IMR-90 (cell line): ENCODE measurements at regions not wholly inside any gene's neighbourhood (a gene's known extent, or its start where the extent isn't known, plus 50 kb on each side); places are given as distances from the start of the nearest gene placed in this dataset.

Source experiments
- ATAC-seq: fragments of 200-7000 bp; cut with Tn5 transposase; 2 replicates; pipeline ENCODE4 v1.9.1; 2020; ENCODE audit warnings: low read depth, mild to moderate bottlenecking, moderate library complexity
- BruUV-seq: library from RNA; stranded (reverse); fragments of 400-500 nt; replicated peaks from 2 replicates; lab custom pipeline; 2021; lab: Mats Ljungman, UMichigan
- CTCF ChIA-PET: fragments of 300-600 bp; formaldehyde crosslinking; extraction: SDS; loops from one replicate; lab custom pipeline; 2021; ENCODE audit warnings: antibody characterized with exemption; lab: Yijun Ruan, JAX
- POLR2A ChIA-PET: fragments of 300-600 bp; sonication (Branson Sonifier 250); formaldehyde crosslinking; loops from one replicate; lab custom pipeline; 2022; ENCODE audit warnings: antibody characterized with exemption; ENCODE audit not compliant: unreplicated experiment; lab: Charles Lee
- DNase-seq: peaks from one replicate; pipeline ENCODE4 v3.0.0; 2013
- H2AFZ ChIP-seq: replicated peaks from 2 replicates; pipeline ENCODE3; 2013; ENCODE audit warnings: low read length, mild to moderate bottlenecking; ENCODE audit not compliant: poor library complexity
- H2AK5ac ChIP-seq: 2 replicates; pipeline ENCODE4 v1.6.1; 2013; ENCODE audit warnings: low read depth, low read length, inconsistent platforms
- H2AK9ac ChIP-seq: replicated peaks from 2 replicates; pipeline ENCODE3; 2013; ENCODE audit warnings: mild to moderate bottlenecking, low read depth, low read length, moderate library complexity; ENCODE audit not compliant: poor library complexity
- H2BK120ac ChIP-seq: 2 replicates; pipeline ENCODE4 v1.6.1; 2013; ENCODE audit warnings: low read depth, low read length, inconsistent platforms
- H2BK15ac ChIP-seq: 3 replicates; pipeline ENCODE4 v1.6.1; 2013; ENCODE audit warnings: low read depth, low read length, inconsistent platforms
- H2BK20ac ChIP-seq: 2 replicates; pipeline ENCODE4 v1.6.1; 2013; ENCODE audit warnings: low read depth, mild to moderate bottlenecking, inconsistent platforms, low read length, moderate library complexity
- H2BK5ac ChIP-seq: 2 replicates; pipeline ENCODE4 v1.6.1; 2013; ENCODE audit warnings: mild to moderate bottlenecking, low read depth, low read length, inconsistent platforms; ENCODE audit not compliant: poor library complexity, severe bottlenecking
- H3K14ac ChIP-seq: replicated peaks from 2 replicates; pipeline ENCODE4 v1.6.1; 2013; ENCODE audit warnings: low read depth, low read length, inconsistent platforms
- H3K18ac ChIP-seq: 2 replicates; pipeline ENCODE4 v1.6.1; 2013; ENCODE audit warnings: low read depth, low read length, control low read depth
- H3K23ac ChIP-seq: 2 replicates; pipeline ENCODE4 v1.6.1; 2013; ENCODE audit warnings: low read depth, low read length, inconsistent platforms
- H3K27ac ChIP-seq: 2 replicates; pipeline ENCODE4 v1.5.1; 2013; ENCODE audit warnings: mild to moderate bottlenecking, control low read depth, low read length; ENCODE audit not compliant: insufficient read depth
- H3K27me3 ChIP-seq: 2 replicates; pipeline ENCODE4 v1.6.1; 2013; ENCODE audit warnings: low read length; ENCODE audit not compliant: control insufficient read depth, insufficient read depth
- H3K36me3 ChIP-seq: 2 replicates; pipeline ENCODE4 v1.6.1; 2013; ENCODE audit warnings: low read length, mixed read lengths; ENCODE audit not compliant: control insufficient read depth, insufficient read depth
- H3K4ac ChIP-seq: 2 replicates; pipeline ENCODE4 v1.6.1; 2013; ENCODE audit warnings: low read depth, low read length, inconsistent platforms
- H3K4me1 ChIP-seq: 2 replicates; pipeline ENCODE4 v1.6.1; 2013; ENCODE audit warnings: low read length, mixed read lengths; ENCODE audit not compliant: control insufficient read depth, insufficient read depth
- H3K4me2 ChIP-seq: 2 replicates; pipeline ENCODE4 v1.6.1; 2013; ENCODE audit warnings: low read depth, mild to moderate bottlenecking, control low read depth, low read length, moderate library complexity
- H3K4me3 ChIP-seq: 2 replicates; pipeline ENCODE4 v1.5.1; 2013; ENCODE audit warnings: low read depth, mild to moderate bottlenecking, control low read depth, low read length, moderate library complexity; ENCODE audit not compliant: insufficient read depth
- H3K56ac ChIP-seq: 2 replicates; pipeline ENCODE4 v1.6.1; 2013; ENCODE audit warnings: low read length, inconsistent platforms; ENCODE audit not compliant: insufficient read depth; ENCODE audit errors: extremely low read depth
- H3K79me1 ChIP-seq, 2 experiments: 2 replicates each; pipeline ENCODE4 v1.6.1; 2013; ENCODE audit warnings: low read length in 2 of 2, inconsistent platforms in 1 of 2, low read depth in 1 of 2
- H3K9ac ChIP-seq: 2 replicates; pipeline ENCODE4 v1.6.1; 2013; ENCODE audit warnings: low read depth, low read length, control low read depth
- H3K9me1 ChIP-seq: 2 replicates; pipeline ENCODE4 v1.6.1; 2013; ENCODE audit warnings: low read length, inconsistent platforms; ENCODE audit not compliant: insufficient read depth
- H3K9me3 ChIP-seq: 2 replicates; pipeline ENCODE4 v1.6.1; 2013; ENCODE audit warnings: low read length; ENCODE audit not compliant: control insufficient read depth, insufficient read depth
- H4K20me1 ChIP-seq: 2 replicates; pipeline ENCODE4 v1.6.1; 2013; ENCODE audit warnings: low read length, inconsistent platforms; ENCODE audit not compliant: insufficient read depth
- H4K5ac ChIP-seq: 2 replicates; pipeline ENCODE4 v1.6.1; 2013; ENCODE audit warnings: mild to moderate bottlenecking, low read depth, low read length, control low read depth
- H4K8ac ChIP-seq, 2 experiments: 2 replicates each; pipeline ENCODE4 v1.6.1; 2013; ENCODE audit warnings: low read depth in 2 of 2, low read length in 2 of 2, control low read depth in 1 of 2, inconsistent platforms in 1 of 2
- H4K91ac ChIP-seq: 2 replicates; pipeline ENCODE4 v1.6.1; 2013; ENCODE audit warnings: low read depth, low read length, inconsistent platforms; ENCODE audit not compliant: insufficient read depth
- BHLHE40 ChIP-seq: fragments of 150-350 bp; IDR thresholded peaks from 2 replicates; pipeline ENCODE4 v1.6.1; 2016; ENCODE audit warnings: mild to moderate bottlenecking, low read depth, low read length
- CHD1 ChIP-seq: IDR thresholded peaks from 2 replicates; pipeline ENCODE4 v1.6.1; 2012; ENCODE audit warnings: low read depth, low read length, improper control_type of control experiment
- ELK1 ChIP-seq: fragments of 150-350 bp; IDR thresholded peaks from 2 replicates; pipeline ENCODE4 v1.6.1; 2016; ENCODE audit warnings: low read depth, mild to moderate bottlenecking, low read length, moderate library complexity, borderline replicate concordance
- FOS ChIP-seq: fragments of 150-350 bp; IDR thresholded peaks from 2 replicates; pipeline ENCODE4 v1.6.1; 2016; ENCODE audit warnings: low read depth, low read length
- MAFK ChIP-seq: IDR thresholded peaks from 2 replicates; pipeline ENCODE4 v1.6.1; 2012; ENCODE audit warnings: low read depth, low read length, improper control_type of control experiment
- MAZ ChIP-seq: IDR thresholded peaks from 2 replicates; pipeline ENCODE4 v1.6.1; 2012; ENCODE audit warnings: low read depth, mild to moderate bottlenecking, low read length, improper control_type of control experiment, moderate library complexity, borderline replicate concordance
- MXI1 ChIP-seq: IDR thresholded peaks from 2 replicates; pipeline ENCODE4 v1.6.1; 2012; ENCODE audit warnings: low read depth, mild to moderate bottlenecking, low read length, moderate library complexity, borderline replicate concordance
- RCOR1 ChIP-seq: IDR thresholded peaks from 2 replicates; pipeline ENCODE4 v1.6.1; 2012; ENCODE audit warnings: mild to moderate bottlenecking, low read length, improper control_type of control experiment; ENCODE audit not compliant: insufficient replicate concordance
- RFX5 ChIP-seq: IDR thresholded peaks from 2 replicates; pipeline ENCODE4 v1.8.0; 2012; ENCODE audit warnings: low read depth, mild to moderate bottlenecking, low read length, moderate library complexity
- SMC3 ChIP-seq: fragments of 150-350 bp; IDR thresholded peaks from 2 replicates; pipeline ENCODE4 v1.6.1; 2016; ENCODE audit warnings: low read depth, mild to moderate bottlenecking, antibody characterized with exemption, low read length, moderate library complexity
- WGBS, 2 experiments: methylation state at CpG; one replicate each; pipeline versions ENCODE4 v1.1.5 to v1.1.7; 2013; ENCODE audit warnings: missing lambda C conversion rate in 2 of 2; ENCODE audit not compliant: insufficient read length in 1 of 2; ENCODE audit errors: extremely low coverage in 2 of 2; 5-methylcytosine and 5-hydroxymethylcytosine counted together
- dilution Hi-C: fragments of 300-500 bp; cut with HindIII; formaldehyde crosslinking; loops from one replicate; pipeline ENCODE4 v1.14.3; 2018; ENCODE audit warnings: low sequenced_read_pairs; ENCODE audit not compliant: unreplicated experiment
- in situ Hi-C: fragments of 300-500 bp; cut with MboI; formaldehyde crosslinking; loops from 3 replicates; pipeline ENCODE4 v1.14.3; 2019; ENCODE audit warnings: low sequenced_read_pairs, inconsistent platforms, mixed read lengths
- intact Hi-C: fragments of 100-400 bp; cut with micrococcal nuclease; formaldehyde crosslinking; loops from 2 replicates; pipeline ENCODE4 v1.10.0; 2022
- TF ChIP-seq, protein P1 (sequence below): conservative IDR thresholded peaks from 2 replicates; pipeline ENCODE4 v1.5.1; 2012; ENCODE audit warnings: mild to moderate bottlenecking, low read depth, low read length, improper control_type of control experiment
- TF ChIP-seq, protein P2 (sequence below): fragments of 150-350 bp; IDR thresholded peaks from 2 replicates; pipeline ENCODE4 v1.6.1; 2017; ENCODE audit warnings: mild to moderate bottlenecking, antibody characterized with exemption, low read length, low read depth

- H3K27me3 ChIP-seq = peaks cover 7% of the 10 kb centered on the region
- H4K20me1 ChIP-seq = no peaks in the 10 kb centered on the region
- intact Hi-C loops = no loop called here
- H2BK5ac ChIP-seq = no peak overlapping the region
- H3K27ac ChIP-seq = no peak overlapping the region
- H2AK9ac ChIP-seq = no peak overlapping the region
- no peaks in the 10 kb centered on the region for H3K79me1 ChIP-seq
- H3K14ac ChIP-seq = no peak overlapping the region
- DNase-seq (no peak), ATAC-seq (no peak)
- ChIA-PET CTCF (no interaction called here), POLR2A (no interaction called here)
- H3K9ac ChIP-seq = no peak overlapping the region
- H2AK5ac ChIP-seq = no peak overlapping the region
- H2AFZ ChIP-seq = no peak overlapping the region
- in situ Hi-C loops = no loop called here
- no peaks in the 10 kb centered on the region for H3K4me1 ChIP-seq
- no peak overlapping the region for H4K91ac ChIP-seq
- H2BK20ac ChIP-seq = no peak overlapping the region
- H3K9me1 ChIP-seq = no peaks in the 10 kb centered on the region
- no peak overlapping the region for H3K23ac ChIP-seq
- no peak overlapping the region for H3K4me2 ChIP-seq
- dilution Hi-C loops = no loop called here
- H3K4me3 ChIP-seq = no peak overlapping the region
- no peak overlapping the region for H4K5ac ChIP-seq
- H3K36me3 ChIP-seq = no peaks in the 10 kb centered on the region
- H4K8ac ChIP-seq = no peak overlapping the region
- H3K18ac ChIP-seq = no peak overlapping the region
- WGBS, 2 experiments = no CpG with 5 or more reads among the region's 1 CpG
- no peak overlapping the region for H3K56ac ChIP-seq
- no peak overlapping the region for H3K4ac ChIP-seq
- H2BK120ac ChIP-seq = no peak overlapping the region
- H3K9me3 ChIP-seq = no peaks in the 10 kb centered on the region
- BruUV-seq = no TSS peak
- TF ChIP-seq SMC3 (no peak), RFX5 (no peak), MAZ (no peak), FOS (no peak), CHD1 (no peak), RCOR1 (no peak), MAFK (no peak), ELK1 (no peak), MXI1 (no peak), BHLHE40 (no peak)
- TF ChIP-seq, protein P1, sequence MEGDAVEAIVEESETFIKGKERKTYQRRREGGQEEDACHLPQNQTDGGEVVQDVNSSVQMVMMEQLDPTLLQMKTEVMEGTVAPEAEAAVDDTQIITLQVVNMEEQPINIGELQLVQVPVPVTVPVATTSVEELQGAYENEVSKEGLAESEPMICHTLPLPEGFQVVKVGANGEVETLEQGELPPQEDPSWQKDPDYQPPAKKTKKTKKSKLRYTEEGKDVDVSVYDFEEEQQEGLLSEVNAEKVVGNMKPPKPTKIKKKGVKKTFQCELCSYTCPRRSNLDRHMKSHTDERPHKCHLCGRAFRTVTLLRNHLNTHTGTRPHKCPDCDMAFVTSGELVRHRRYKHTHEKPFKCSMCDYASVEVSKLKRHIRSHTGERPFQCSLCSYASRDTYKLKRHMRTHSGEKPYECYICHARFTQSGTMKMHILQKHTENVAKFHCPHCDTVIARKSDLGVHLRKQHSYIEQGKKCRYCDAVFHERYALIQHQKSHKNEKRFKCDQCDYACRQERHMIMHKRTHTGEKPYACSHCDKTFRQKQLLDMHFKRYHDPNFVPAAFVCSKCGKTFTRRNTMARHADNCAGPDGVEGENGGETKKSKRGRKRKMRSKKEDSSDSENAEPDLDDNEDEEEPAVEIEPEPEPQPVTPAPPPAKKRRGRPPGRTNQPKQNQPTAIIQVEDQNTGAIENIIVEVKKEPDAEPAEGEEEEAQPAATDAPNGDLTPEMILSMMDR = no peak
- TF ChIP-seq, protein P2, sequence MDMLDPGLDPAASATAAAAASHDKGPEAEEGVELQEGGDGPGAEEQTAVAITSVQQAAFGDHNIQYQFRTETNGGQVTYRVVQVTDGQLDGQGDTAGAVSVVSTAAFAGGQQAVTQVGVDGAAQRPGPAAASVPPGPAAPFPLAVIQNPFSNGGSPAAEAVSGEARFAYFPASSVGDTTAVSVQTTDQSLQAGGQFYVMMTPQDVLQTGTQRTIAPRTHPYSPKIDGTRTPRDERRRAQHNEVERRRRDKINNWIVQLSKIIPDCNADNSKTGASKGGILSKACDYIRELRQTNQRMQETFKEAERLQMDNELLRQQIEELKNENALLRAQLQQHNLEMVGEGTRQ = no peak
- no peak overlapping the region for H2BK15ac ChIP-seq
These were observed 58.7 kb upstream of the FCN1 start for GRCh38 chr9:134976403-134976802.
